ENCODE measurements at regions not wholly inside any gene's neighbourhood (a gene's known extent, or its start where the extent isn't known, plus 50 kb on each side); places are given as distances from the start of the nearest gene placed in this dataset.
"Not testable (repeated sequence)": the region's sequence is repeated elsewhere in the genome, so short reads cannot be mapped to it uniquely, and the experiment has no call there.

DNA sequence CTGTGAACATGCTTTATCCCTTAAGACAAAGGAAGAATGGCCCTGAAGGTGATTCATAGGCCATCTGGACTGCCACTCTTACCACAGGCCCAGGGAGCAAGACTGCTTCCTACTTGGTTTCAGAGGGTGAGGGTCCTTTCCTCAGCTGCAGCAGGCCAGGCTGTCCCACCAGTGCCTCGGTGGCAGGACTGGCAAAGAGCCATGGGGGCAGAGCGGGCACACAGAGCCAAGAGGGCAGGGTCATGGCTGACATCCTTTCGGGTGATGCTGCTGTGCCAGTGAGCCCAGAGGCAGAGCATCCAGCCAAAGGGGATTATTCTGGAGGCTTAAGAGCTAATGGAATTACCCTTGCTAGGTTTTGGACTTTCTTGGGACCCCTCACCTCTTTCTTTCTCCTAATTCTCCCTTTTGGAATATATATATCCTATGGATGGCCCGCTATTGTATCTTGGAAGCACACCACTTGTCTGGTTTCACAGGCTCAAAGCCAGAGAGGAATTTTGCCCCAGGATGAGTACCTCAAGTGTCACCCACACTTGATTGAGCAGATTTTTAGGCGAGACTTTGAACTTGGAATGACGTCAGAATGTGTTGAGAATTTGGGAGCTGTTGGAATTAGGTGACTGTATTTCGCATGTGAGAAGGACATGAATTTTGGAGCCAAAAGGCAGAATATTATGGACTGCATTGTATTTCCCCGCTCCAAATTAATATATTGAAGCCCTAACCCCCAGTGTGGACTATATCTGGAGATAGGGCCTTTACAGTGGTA lies 180.6 kb downstream of the BARX1 start:
- H3K4me3 ChIP-seq (replicated peaks; ENCODE audit: low read depth, low read length): no peak overlapping the region
- no peak for DNase-seq (ENCODE audit: low read depth)
- TF ChIP-seq, protein P1, sequence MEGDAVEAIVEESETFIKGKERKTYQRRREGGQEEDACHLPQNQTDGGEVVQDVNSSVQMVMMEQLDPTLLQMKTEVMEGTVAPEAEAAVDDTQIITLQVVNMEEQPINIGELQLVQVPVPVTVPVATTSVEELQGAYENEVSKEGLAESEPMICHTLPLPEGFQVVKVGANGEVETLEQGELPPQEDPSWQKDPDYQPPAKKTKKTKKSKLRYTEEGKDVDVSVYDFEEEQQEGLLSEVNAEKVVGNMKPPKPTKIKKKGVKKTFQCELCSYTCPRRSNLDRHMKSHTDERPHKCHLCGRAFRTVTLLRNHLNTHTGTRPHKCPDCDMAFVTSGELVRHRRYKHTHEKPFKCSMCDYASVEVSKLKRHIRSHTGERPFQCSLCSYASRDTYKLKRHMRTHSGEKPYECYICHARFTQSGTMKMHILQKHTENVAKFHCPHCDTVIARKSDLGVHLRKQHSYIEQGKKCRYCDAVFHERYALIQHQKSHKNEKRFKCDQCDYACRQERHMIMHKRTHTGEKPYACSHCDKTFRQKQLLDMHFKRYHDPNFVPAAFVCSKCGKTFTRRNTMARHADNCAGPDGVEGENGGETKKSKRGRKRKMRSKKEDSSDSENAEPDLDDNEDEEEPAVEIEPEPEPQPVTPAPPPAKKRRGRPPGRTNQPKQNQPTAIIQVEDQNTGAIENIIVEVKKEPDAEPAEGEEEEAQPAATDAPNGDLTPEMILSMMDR (IDR thresholded peaks at IDR 0.05; ENCODE audit: low read length, missing control alignments): no peak

DNA sequence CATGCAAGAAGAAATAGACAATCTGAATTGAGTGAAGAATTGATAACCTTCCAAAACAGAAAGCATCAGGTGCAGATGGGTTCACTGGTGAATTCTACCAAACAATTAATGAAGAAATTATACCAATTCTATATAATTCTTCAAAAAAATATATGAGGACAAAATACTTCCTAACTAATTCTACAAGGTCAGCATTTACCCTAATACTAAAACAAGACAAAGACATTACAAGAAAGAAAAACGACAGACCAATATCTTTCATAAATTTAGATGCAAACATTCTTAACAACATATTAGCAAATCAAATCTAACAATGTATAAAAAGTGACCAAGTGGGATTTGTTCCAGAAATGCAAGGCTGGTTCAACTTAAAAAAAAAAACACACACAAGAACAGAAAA lies 183.9 kb downstream of the BARX1 start:
- H3K4me3 ChIP-seq (replicated peaks; ENCODE audit: low read depth, low read length): no peak overlapping the region
- DNase-seq (ENCODE audit: low read depth): no peak
- TF ChIP-seq, protein P1 (IDR thresholded peaks at IDR 0.05; ENCODE audit: low read length, missing control alignments): no peak

DNA sequence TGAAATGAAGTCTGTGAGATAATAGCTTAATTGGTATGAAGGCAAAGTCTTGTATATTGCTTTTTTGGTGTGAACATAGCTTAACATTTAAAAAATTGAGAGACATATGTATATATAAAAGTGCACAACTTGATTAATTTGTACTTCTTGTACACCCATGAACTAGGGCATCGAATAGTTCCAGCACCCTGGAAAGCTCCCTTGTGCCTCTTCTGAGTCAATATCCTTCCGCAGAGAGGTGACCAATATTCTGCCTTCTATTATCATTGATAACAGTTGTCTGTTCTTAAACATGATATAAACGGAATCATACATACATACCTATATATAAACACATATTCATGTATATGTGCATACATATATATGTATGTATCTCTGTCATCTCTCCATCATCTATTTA lies 185.4 kb downstream of the PHF2 start:
- no peak overlapping the region for H3K4me3 ChIP-seq (replicated peaks; ENCODE audit: low read depth, low read length)
- TF ChIP-seq, protein P1 (IDR thresholded peaks at IDR 0.05; ENCODE audit: low read length, missing control alignments): no peak
- DNase-seq (ENCODE audit: low read depth): no peak

DNA sequence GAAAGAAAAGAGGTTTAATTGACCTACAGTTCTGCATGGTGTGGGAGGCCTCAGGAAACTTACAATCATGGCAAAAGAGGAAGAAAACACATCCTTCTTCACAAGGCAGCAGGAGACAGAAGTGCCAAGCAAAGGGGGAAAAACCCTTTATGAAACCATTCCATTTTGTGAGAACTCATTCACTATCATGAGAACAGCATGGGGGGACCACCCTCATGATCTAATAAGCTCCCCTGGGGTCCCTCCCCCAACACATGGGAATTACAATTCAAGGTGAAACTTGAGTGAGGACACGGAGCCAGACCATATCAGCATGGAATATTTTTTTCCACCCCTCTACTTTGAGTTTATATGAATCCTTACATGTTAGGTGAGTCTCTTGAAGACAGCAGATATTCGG lies 173.7 kb downstream of the PHF2 start:
- no peak for DNase-seq (ENCODE audit: low read depth)
- TF ChIP-seq, protein P1 (IDR thresholded peaks at IDR 0.05; ENCODE audit: low read length, missing control alignments): no peak
- H3K4me3 ChIP-seq (replicated peaks; ENCODE audit: low read depth, low read length): no peak overlapping the region

DNA sequence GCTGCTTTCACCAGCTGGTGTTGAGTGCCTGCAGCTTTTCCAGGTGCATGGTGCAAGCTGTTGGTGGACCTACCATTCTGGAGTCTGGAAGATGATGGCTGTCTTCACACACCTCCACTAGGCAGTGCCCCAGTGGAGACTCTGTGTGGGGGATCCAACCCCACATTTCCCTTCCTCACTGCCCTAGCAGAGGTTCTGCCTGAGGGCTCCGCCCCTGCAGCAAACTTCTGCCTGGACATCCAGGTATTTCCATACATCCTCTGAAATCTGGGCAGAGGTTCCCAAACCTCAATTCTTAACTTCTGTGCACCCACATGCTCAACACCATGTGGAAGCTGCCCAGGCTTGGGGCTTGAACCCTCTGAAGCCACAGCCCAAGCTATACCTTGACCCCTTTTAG lies 172.4 kb downstream of the PHF2 start:
- not testable (repeated sequence) for H3K4me3 ChIP-seq (replicated peaks; ENCODE audit: low read depth, low read length); DNase-seq (ENCODE audit: low read depth)

DNA sequence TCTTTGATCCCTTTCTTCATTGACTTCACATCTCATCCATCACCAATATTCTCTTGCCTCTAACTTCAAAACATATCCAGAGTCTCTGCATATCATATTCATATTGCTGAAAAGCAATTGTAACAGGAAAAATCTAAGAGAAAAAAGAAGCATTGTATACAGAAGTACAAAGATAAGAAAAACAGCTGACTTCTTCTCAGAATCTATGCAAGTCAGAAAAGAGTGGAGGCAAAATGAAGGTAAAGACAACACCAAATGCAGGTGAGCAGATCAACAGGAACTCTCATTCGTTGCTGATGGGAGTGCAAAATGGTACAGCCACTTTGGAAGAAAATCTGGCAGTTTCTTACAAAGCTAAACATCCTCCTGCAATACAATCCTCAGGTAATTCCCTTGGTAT lies 155.6 kb downstream of the PHF2 start:
- H3K4me3 ChIP-seq (replicated peaks; ENCODE audit: low read depth, low read length): no peak overlapping the region
- no peak for DNase-seq (ENCODE audit: low read depth)
- TF ChIP-seq, protein P1 (IDR thresholded peaks at IDR 0.05; ENCODE audit: low read length, missing control alignments): no peak

DNA sequence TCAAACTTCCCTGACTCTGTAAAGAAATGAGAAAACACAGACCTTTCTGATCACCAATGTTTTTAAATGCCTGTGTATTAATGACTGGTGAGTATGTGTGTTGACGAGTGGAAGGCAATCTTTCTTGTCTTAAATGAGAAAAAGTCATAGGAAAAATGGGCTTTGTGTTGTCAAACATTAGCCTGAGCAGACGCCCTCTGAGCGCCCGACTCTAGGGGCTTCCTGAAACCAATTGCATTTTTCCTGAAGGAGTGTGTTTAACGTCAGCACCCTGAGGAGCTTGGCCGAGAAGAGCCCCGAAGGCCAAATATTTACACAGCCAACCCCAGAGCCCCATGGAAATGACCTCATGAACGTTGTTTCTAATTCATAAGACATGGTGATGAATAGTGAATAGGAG lies 154.3 kb downstream of the PHF2 start:
- TF ChIP-seq, protein P1 (IDR thresholded peaks at IDR 0.05; ENCODE audit: low read length, missing control alignments): no peak
- H3K4me3 ChIP-seq (replicated peaks; ENCODE audit: low read depth, low read length): no peak overlapping the region
- no peak for DNase-seq (ENCODE audit: low read depth)
